ENCODE measurements at regions not wholly inside any gene's neighbourhood (a gene's known extent, or its start where the extent isn't known, plus 50 kb on each side); places are given as distances from the start of the nearest gene placed in this dataset.
A peak's percentile ranks its signal among the peaks of the same experiment; 100 is the strongest.
"Not testable (repeated sequence)": the region's sequence is repeated elsewhere in the genome, so short reads cannot be mapped to it uniquely, and the experiment has no call there.

GRCh38 chr14:56351861-56352260 lies 227.7 kb upstream of the TMEM260 start:
- no peak for DNase-seq

DNA sequence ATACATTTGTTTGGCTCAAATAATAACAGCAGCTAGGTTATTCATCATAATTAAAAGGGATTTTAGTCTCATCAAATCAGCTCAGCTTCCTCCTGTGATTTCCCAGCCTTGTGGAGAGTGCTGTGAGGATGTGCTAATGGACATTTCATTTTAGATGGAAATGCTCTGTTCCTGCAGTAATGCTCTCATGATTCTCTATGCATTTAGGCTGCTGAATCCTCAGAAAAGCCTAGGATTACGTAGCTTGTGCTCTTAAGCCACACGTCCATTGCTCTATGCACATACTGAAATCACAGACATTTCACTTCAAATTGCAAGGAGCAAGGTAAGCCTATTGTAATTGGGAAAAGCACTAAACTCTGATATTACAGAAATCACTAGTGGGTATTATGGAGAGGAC lies 226.6 kb upstream of the TMEM260 start:
- DNase-seq, result no peak

- peak; percentile 59 for DNase-seq
These were observed 222.2 kb upstream of the TMEM260 start for GRCh38 chr14:56357428-56357827.

- DNase-seq, result no peak
These were observed 221.3 kb upstream of the TMEM260 start for GRCh38 chr14:56358275-56358674.

DNA sequence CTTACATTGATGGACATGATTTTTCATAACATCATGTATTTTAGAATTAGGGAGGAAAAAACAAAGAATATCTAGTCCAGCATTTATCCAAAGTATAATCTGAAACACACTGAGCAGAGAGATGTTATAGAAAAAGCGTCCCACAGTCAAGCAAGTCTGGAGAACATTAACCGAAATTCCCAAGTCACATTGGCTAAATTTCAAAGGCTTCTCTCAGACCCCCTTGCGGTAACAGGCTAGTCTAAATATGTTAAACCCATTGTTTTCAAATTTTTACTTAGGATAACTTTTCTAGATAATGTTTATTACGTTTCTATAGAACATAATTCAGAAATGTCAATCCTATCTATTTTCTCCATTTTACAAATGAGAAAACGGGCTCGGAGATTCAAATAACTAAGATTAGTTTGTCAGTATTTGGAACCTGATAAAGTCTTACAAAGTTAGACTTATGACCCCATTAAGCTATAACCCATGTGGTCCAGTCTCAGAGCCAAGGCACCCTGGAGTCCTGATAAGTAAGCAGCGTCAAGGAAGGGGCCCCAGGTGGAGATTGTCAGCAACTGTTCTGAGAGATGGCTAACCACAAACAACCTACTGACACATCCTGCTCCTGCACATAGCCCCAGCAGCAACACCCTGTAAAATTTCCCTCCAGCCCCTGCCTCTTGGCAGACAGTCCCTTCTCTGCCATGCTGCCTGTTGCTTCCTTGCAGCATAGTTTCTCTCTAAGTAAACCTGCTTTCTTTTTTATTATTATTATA lies 220.6 kb upstream of the TMEM260 start:
- DNase-seq, result peak; percentile 24

DNA sequence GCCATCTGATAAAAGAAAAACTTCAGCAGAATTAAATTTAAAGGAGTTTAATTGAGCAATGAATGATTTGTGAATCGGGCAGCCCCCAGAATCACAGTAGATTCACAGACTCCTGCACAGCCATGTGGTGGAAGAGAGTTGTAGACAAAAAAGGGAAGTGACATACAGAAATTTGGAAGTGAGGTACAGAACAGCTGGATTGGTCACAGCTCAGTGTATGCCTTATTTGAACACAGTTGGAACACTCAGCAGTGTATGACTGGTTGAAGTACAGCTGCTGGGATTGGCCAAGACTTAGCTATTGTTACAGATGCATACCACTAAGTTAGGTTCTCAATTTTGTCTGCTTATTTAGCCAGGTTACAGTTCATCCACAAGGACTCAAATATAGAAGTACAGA lies 213.9 kb upstream of the TMEM260 start:
- DNase-seq, result not testable (repeated sequence)

GRCh38 chr14:56367416-56367815 lies 212.2 kb upstream of the TMEM260 start:
- no peak for DNase-seq

GRCh38 chr14:56371737-56372136 lies 207.9 kb upstream of the TMEM260 start:
- no peak for DNase-seq

- DNase-seq, result no peak
These were observed 205.2 kb upstream of the TMEM260 start for GRCh38 chr14:56374421-56374820.

GRCh38 chr14:56378046-56378445 lies 201.6 kb upstream of the TMEM260 start:
- no peak for DNase-seq

DNA sequence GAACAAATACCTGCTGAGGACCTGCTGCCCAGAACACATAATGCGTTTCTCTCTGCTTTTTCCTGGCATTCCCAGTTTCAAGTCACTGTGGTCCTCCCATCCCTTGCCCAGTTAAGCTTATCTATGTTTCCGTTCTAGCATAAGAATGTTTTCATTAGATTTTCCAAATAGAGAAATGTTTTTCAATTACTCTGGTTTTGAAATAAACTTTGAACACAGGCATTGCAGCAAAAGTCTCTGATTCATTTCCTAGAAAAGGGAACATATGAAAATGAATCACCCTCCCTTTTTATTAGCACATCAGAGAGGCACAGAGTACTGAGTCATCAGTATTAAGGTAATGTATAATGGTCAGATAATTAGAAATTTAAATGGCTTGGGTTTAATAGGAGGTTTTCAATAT lies 201.1 kb upstream of the TMEM260 start:
- DNase-seq, result no peak

DNA sequence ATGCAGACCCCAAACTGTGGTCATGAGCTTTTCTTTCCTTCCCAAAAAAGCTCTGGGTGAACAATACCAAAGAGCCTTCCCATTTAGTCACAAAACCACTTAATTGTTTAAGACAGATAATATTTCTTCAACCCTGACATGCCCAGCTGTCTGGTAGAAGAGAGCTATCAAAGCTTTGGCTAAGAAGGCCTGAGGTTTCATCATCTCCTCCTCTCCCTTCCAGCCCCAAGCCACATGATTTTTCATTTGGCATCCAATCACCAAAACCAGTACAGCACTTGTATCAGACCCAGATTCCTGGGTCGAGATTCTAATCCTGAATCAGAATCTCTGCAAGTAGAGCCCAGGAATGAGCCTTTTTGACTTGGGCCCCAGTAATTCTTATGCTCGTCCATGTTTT lies 199.6 kb upstream of the TMEM260 start:
- no peak for DNase-seq

- DNase-seq, result no peak
These were observed 193.6 kb upstream of the TMEM260 start for GRCh38 chr14:56386024-56386423.

DNA sequence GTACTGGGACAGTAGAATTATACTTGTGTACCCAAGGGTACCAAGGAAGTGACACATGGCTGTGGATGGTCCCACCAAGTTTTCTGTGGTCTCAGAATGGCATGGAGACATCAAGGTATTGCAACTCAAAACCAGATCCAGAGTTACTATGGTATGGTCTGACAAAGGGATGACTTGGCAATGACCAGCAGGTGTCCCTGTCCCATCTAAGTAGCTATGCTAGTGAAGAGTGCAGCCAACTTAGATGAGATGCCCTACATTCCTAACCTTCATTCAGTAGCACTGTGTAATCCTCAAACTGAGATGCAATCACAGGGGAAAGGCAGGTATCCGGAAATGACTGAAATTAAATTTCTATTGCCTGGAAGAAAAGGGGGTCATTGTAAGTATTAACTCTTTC lies 188.7 kb upstream of the TMEM260 start:
- no peak for DNase-seq

DNA sequence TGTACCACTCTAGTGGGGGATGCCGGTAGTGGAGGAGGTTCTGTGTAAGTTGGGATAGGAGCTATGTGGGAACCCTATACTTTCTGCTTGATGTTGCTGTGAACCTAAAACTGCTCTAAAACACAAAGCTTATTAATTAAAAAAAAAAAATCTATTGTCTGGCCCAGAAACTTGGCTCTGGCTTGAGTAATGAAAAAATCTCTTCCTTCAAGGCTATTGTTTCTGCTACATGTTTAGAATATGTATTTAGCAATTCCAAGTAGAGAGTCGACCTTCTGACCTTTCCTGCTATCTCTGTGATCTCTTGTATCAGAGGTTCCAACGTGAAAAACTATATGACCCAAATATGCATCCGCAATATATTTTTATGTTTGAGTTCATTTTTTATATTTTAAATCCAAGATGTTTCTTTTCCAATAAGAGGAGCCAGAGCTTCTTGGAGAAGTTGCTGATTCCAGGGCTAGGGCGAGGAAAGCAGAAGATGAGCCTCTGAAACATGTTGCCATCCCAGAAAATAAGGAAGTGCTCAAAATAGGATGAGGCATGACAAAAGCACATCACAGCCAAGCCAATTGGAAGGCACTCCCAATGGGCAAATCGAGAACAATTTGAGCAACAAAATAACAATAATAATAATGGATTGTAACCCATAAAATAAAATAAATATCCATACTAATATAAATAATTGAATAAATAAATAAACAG lies 184.6 kb upstream of the TMEM260 start:
- DNase-seq, result no peak

GRCh38 chr14:56400109-56400825 lies 179.3 kb upstream of the TMEM260 start:
- DNase-seq, result no peak

DNA sequence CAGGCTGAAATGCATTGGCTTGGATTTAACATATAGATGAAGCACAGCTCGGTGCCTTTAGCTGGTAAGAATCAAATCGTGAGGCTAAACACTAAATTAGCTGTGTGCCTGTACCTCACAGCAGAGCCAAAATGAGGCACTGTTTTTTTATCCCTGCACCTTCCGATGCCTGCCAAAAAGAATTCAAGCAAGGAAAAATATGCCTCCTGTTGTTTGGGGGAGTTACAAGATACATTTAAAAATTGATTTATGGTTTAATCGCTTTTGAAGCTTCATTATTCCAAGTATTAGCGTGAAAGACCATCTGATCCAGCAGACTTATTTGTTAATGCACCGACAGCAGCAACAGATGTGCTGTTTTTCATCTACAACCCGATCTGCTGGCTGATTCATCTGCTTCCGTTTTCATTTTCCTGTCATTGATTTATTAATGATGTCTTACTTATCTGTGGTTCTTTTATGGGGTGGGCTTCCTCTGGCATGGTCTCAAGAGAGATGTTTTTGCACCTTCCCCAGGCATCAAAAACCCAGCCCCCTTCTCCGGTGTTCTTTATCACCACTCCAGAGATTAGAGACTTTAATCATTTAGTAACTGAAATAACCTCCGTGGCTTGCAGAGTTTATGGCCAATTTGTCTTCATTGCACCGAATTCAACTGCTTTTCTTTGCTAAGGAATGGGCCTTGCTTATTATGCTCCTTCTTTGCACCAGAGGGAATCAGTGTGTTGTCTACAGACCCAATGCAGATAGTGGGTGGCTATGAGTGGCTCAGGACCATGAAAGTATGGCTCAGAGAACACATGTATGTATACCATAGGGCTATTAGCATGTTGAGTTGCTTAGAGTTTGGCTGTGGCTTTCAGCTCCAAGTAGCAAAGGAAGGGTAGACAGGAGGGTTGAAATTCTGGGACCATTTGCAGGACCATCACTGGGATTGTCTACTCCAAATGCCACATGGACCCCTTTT lies 166.8 kb upstream of the TMEM260 start:
- DNase-seq, result no peak

DNA sequence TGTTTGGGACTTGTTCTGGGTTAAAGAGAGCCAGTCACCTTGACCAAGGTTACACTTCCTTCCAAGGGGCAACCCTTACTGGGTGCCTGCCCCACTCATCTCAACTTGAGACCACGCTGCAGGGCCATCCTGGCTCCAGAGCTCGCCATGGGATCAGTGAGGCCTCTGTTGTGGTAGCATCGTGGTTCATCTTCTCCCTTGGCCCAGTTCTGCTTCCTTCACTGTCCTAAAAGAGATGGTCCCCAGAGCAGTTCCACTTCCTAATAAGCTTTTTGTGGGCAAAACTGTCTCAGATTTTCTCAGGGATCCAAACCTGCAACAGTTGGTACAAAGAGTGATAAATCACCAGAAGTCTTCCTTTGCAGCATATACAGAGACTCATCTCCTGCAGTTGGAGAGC lies 165.9 kb upstream of the TMEM260 start:
- DNase-seq, result no peak

GRCh38 chr14:56414236-56414635 lies 165.4 kb upstream of the TMEM260 start:
- DNase-seq, result no peak

DNA sequence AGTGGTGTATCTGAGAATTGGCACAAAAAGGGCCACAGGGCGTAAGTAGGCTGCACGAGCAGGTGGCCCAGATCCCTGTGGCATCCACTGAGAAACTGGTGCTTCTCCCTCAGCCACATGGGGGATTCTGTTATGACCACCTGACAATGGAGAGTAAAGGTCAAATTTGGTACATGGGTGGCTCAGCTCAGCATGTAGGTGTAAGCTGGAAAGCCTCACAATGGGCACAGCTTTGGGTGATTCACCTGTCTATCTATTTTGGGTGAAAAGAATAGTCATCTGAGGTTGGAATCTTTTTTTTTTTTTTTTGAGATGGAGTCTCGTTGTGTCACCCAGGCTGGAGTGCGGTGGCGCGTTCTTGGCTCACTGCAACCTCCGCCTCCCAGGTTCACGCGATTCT lies 163.4 kb upstream of the TMEM260 start:
- no peak for DNase-seq

- DNase-seq, result no peak
These were observed 162.4 kb upstream of the TMEM260 start for GRCh38 chr14:56417173-56417572.

GRCh38 chr14:56419750-56420149 lies 159.8 kb upstream of the TMEM260 start:
- DNase-seq, result no peak
